Keratinocyte (primary cell): ENCODE measurements at regions not wholly inside any gene's neighbourhood (a gene's known extent, or its start where the extent isn't known, plus 50 kb on each side); places are given as distances from the start of the nearest gene placed in this dataset.
A peak's percentile ranks its signal among the peaks of the same experiment; 100 is the strongest.

Experiments used
- EZH2 ChIP-seq: IDR thresholded peaks from one replicate; pipeline ENCODE4 v1.6.1; 2012; ENCODE audit warnings: inconsistent platforms, mild to moderate bottlenecking, low read length, moderate library complexity
- TF ChIP-seq, protein P1 (sequence below), 3 experiments: IDR thresholded peaks in 1 of 3; conservative IDR thresholded peaks in 1 of 3; optimal IDR thresholded peaks in 1 of 3; 2 replicates in 2 of 3; 3 replicates in 1 of 3; pipeline versions ENCODE3 to v1.5.1; 2011; ENCODE audit warnings: low read length in 3 of 3, mild to moderate bottlenecking in 3 of 3, moderate library complexity in 2 of 3, control low read depth in 1 of 3, inconsistent platforms in 1 of 3; ENCODE audit not compliant: insufficient read depth in 2 of 3; ENCODE audit errors: extremely low read depth in 1 of 3

- TF ChIP-seq, protein P1, sequence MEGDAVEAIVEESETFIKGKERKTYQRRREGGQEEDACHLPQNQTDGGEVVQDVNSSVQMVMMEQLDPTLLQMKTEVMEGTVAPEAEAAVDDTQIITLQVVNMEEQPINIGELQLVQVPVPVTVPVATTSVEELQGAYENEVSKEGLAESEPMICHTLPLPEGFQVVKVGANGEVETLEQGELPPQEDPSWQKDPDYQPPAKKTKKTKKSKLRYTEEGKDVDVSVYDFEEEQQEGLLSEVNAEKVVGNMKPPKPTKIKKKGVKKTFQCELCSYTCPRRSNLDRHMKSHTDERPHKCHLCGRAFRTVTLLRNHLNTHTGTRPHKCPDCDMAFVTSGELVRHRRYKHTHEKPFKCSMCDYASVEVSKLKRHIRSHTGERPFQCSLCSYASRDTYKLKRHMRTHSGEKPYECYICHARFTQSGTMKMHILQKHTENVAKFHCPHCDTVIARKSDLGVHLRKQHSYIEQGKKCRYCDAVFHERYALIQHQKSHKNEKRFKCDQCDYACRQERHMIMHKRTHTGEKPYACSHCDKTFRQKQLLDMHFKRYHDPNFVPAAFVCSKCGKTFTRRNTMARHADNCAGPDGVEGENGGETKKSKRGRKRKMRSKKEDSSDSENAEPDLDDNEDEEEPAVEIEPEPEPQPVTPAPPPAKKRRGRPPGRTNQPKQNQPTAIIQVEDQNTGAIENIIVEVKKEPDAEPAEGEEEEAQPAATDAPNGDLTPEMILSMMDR (optimal IDR thresholded peaks at IDR 0.05 in 1 of 3, IDR thresholded peaks at IDR 0.05 in 1 of 3, conservative IDR thresholded peaks at IDR 0.05 in 1 of 3; ENCODE audit: extremely low read depth in 1 of 3, insufficient read depth in 2 of 3, low read length in 3 of 3): peak in 1 of 3 experiments; percentile 28
- no peak for TF ChIP-seq EZH2
Observed at GRCh38 chr18:40529478-40529877, 1425.6 kb upstream of the PIK3C3 start.
